ENCODE measurements at regions not wholly inside any gene's neighbourhood (a gene's known extent, or its start where the extent isn't known, plus 50 kb on each side); places are given as distances from the start of the nearest gene placed in this dataset.

DNA sequence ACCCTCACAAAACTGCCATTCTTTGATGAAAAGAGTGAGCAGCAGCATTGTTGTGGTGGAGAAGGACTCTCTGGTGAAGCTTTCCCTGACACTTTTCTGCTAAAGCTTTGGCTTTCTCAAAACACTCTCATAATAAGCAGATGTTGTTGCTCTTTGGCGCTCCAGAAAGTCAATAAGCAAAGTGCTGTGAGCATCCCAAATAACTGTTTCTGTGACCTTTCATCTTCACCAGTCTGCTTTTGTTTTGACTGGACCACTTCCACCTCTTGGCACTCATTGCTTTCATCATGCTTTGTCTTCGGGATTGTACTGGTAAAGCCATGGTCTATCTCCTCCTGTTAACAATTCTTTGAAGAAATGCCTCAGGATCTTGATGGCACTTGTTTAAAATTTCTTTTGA lies 424.7 kb upstream of the TMPO start:
- Mint-ChIP-seq H3K36me3 (ENCODE audit: low read depth) (no peaks in the 10 kb centered on the region), H3K4me1 (ENCODE audit: low read depth) (peaks cover 2% of the 10 kb centered on the region), H3K27ac (ENCODE audit: unreplicated experiment) (no peak overlapping the region), H3K27me3 (ENCODE audit: low read depth) (peaks cover 5% of the 10 kb centered on the region), H3K9me3 (ENCODE audit: low read depth) (peaks cover 3% of the 10 kb centered on the region), H3K4me3 (ENCODE audit: unreplicated experiment) (no peak overlapping the region)
- TF ChIP-seq, protein P1, sequence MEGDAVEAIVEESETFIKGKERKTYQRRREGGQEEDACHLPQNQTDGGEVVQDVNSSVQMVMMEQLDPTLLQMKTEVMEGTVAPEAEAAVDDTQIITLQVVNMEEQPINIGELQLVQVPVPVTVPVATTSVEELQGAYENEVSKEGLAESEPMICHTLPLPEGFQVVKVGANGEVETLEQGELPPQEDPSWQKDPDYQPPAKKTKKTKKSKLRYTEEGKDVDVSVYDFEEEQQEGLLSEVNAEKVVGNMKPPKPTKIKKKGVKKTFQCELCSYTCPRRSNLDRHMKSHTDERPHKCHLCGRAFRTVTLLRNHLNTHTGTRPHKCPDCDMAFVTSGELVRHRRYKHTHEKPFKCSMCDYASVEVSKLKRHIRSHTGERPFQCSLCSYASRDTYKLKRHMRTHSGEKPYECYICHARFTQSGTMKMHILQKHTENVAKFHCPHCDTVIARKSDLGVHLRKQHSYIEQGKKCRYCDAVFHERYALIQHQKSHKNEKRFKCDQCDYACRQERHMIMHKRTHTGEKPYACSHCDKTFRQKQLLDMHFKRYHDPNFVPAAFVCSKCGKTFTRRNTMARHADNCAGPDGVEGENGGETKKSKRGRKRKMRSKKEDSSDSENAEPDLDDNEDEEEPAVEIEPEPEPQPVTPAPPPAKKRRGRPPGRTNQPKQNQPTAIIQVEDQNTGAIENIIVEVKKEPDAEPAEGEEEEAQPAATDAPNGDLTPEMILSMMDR (IDR thresholded peaks at IDR 0.05), result no peak
- no peak for DNase-seq (ENCODE audit: low spot score)

DNA sequence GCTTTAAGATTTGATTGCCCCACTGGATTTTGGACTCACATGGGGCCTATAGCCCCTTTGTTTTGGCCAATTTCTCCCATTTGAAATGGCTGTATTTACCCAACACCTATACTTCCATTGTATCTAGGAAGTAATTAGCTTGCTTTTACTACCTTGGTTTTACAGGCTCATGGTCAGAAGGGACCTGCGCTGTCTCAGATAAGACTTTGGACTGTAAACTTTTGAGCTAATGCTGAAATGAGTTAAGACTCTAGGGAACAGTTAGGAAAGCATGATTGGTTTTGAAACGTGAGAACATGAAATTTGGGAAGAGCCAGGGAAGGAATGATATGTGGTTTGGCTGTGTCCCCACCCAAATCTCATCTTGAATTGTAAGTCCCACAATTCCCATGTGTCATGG lies 419.0 kb upstream of the TMPO start:
- Mint-ChIP-seq H3K4me3 (ENCODE audit: unreplicated experiment) (no peak overlapping the region), H3K4me1 (ENCODE audit: low read depth) (no peaks in the 10 kb centered on the region), H3K27ac (ENCODE audit: unreplicated experiment) (no peak overlapping the region), H3K27me3 (ENCODE audit: low read depth) (peaks cover 2% of the 10 kb centered on the region), H3K36me3 (ENCODE audit: low read depth) (peaks cover 1% of the 10 kb centered on the region), H3K9me3 (ENCODE audit: low read depth) (peaks cover 6% of the 10 kb centered on the region)
- DNase-seq (ENCODE audit: low spot score), result no peak
- TF ChIP-seq, protein P1 (IDR thresholded peaks at IDR 0.05), result no peak

DNA sequence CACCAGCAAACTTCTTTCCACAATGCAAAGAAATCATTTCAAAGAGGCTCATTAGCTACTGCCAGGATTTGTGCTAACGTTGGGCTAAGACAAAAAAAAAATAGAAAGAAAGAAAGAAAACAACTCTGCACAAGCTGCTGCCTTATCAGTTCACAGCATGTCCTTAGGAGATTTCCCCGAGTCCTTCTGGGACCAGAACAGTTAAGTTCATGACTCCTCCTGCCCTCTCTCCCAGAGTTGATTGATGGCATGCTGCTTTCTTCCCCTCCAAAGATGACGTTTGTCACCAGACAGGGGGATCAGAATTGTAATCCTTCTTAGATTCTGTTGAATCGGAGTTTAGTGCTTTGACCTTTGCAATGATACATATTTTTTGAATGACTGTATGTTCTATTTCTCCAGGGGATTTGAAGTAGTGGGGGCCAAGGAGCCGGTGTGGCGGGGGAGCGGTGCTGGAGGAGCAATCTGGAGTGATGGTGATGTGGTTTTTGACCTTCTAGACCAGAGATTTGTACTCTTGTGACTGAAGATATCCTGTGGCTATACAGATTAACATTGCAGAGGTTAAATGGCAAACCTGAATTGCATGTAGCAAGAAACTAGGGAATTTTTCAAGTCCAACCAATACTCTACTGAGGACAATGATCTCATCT lies 409.2 kb upstream of the TMPO start:
- Mint-ChIP-seq H3K9me3 (ENCODE audit: low read depth) (no peaks in the 10 kb centered on the region), H3K27me3 (ENCODE audit: low read depth) (peaks cover 9% of the 10 kb centered on the region), H3K36me3 (ENCODE audit: low read depth) (no peaks in the 10 kb centered on the region), H3K4me1 (ENCODE audit: low read depth) (no peaks in the 10 kb centered on the region), H3K4me3 (ENCODE audit: unreplicated experiment) (no peak overlapping the region), H3K27ac (ENCODE audit: unreplicated experiment) (no peak overlapping the region)
- no peak for DNase-seq (ENCODE audit: low spot score)
- TF ChIP-seq, protein P1 (IDR thresholded peaks at IDR 0.05), result no peak

DNA sequence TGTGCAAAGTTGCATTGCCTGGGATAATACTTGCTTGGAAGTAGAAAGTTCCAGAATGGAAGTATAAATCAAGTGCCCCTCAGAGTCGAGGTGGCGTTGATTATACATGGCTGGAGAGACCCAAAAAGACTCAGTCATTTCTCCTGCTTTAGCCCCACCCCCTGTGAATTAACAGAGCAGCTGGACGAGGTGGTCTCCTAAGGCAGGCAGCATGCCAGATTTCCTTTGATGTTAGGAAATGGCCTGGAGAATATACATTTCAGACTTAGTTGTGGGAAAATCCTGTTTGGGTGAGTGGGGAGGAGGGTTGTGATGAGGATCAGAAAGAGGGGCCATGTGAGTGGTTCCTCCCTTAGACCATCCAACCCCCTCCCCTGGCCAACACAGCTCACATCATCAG lies 406.1 kb upstream of the TMPO start:
- Mint-ChIP-seq H3K27me3 (ENCODE audit: low read depth) (peaks cover 9% of the 10 kb centered on the region), H3K4me1 (ENCODE audit: low read depth) (no peaks in the 10 kb centered on the region), H3K4me3 (ENCODE audit: unreplicated experiment) (no peak overlapping the region), H3K9me3 (ENCODE audit: low read depth) (no peaks in the 10 kb centered on the region), H3K27ac (ENCODE audit: unreplicated experiment) (no peak overlapping the region), H3K36me3 (ENCODE audit: low read depth) (no peaks in the 10 kb centered on the region)
- TF ChIP-seq, protein P1 (IDR thresholded peaks at IDR 0.05), result no peak
- no peak for DNase-seq (ENCODE audit: low spot score)

DNA sequence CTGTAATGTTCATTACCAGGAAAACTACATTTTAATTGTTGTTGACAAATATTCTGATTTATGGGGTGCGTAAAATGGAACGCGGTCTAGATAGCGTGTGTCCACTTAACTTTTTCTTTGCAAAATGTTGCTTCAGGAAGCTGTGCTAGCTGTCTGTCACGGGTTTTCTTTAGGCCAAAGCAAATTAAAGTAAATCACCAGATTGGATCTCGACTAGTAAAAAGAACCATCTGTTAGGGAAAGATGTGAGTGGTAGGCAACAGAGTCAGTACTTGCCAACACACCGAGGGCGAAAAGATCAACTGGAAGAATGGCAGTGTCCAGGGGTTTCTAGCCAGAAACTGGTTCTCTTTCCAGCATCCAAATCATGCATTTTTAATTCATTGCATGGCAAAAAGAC lies 404.9 kb upstream of the TMPO start:
- DNase-seq (ENCODE audit: low spot score), result no peak
- Mint-ChIP-seq H3K4me3 (ENCODE audit: unreplicated experiment) (no peak overlapping the region), H3K27me3 (ENCODE audit: low read depth) (peaks cover 7% of the 10 kb centered on the region), H3K4me1 (ENCODE audit: low read depth) (no peaks in the 10 kb centered on the region), H3K36me3 (ENCODE audit: low read depth) (no peaks in the 10 kb centered on the region), H3K27ac (ENCODE audit: unreplicated experiment) (no peak overlapping the region), H3K9me3 (ENCODE audit: low read depth) (no peaks in the 10 kb centered on the region)
- TF ChIP-seq, protein P1 (IDR thresholded peaks at IDR 0.05), result no peak
